ENCODE measurements at regions not wholly inside any gene's neighbourhood (a gene's known extent, or its start where the extent isn't known, plus 50 kb on each side); places are given as distances from the start of the nearest gene placed in this dataset.

DNA sequence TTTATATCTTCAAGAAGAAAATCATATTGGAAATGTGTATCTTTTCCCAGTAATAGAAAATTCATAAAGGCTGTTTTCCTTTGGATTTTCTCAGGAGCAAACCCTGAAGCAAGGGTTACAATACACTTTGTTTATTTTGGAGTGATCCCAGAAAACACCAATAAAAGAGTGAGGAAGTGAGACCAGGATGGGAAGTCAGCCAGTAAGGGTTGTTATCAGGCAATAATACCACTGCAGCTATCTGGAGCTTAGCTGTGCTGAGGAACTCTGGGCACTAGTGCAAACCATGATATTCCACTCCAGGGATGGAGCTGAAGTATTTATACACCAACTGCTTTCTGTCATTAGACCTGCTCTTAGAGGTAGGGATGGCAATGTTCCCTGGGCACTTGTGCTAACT, 1002.3 kb downstream of the FLRT2 start:
- Mint-ChIP-seq H3K4me1 (no peaks in the 10 kb centered on the region), H3K36me3 (no peaks in the 10 kb centered on the region), H3K27ac (no peak overlapping the region), H3K9me3 (no peaks in the 10 kb centered on the region), H3K27me3 (ENCODE audit: insufficient read depth, low read depth) (peaks cover 2% of the 10 kb centered on the region), H3K4me3 (no peak overlapping the region)
- H2AFZ ChIP-seq (replicated peaks), result no peak overlapping the region
- H3K79me2 ChIP-seq (ENCODE audit: low read depth), result no peaks in the 10 kb centered on the region
- TF ChIP-seq, protein P1, sequence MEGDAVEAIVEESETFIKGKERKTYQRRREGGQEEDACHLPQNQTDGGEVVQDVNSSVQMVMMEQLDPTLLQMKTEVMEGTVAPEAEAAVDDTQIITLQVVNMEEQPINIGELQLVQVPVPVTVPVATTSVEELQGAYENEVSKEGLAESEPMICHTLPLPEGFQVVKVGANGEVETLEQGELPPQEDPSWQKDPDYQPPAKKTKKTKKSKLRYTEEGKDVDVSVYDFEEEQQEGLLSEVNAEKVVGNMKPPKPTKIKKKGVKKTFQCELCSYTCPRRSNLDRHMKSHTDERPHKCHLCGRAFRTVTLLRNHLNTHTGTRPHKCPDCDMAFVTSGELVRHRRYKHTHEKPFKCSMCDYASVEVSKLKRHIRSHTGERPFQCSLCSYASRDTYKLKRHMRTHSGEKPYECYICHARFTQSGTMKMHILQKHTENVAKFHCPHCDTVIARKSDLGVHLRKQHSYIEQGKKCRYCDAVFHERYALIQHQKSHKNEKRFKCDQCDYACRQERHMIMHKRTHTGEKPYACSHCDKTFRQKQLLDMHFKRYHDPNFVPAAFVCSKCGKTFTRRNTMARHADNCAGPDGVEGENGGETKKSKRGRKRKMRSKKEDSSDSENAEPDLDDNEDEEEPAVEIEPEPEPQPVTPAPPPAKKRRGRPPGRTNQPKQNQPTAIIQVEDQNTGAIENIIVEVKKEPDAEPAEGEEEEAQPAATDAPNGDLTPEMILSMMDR (IDR thresholded peaks at IDR 0.05), result no peak
- TF ChIP-seq EZH2 (IDR thresholded peaks at IDR 0.05) (no peak), EZH2phosphoT487 (IDR thresholded peaks at IDR 0.05) (no peak)
- no peaks in the 10 kb centered on the region for H4K20me1 ChIP-seq (ENCODE audit: low read depth)
- H3F3A ChIP-seq (ENCODE audit: low read depth), result no peaks in the 10 kb centered on the region
- no peak overlapping the region for H3K4me3 ChIP-seq
- no peak overlapping the region for H3K4me2 ChIP-seq
- H3K27ac ChIP-seq, result no peak overlapping the region
- H3K36me3 ChIP-seq, result no peaks in the 10 kb centered on the region
- no peak for DNase-seq (ENCODE audit: low spot score)
- H3K27me3 ChIP-seq, result no peaks in the 10 kb centered on the region
- H3K4me1 ChIP-seq, result no peaks in the 10 kb centered on the region
- no peaks in the 10 kb centered on the region for H3K9me3 ChIP-seq (ENCODE audit: low read depth)
- H3K9ac ChIP-seq, result no peak overlapping the region

DNA sequence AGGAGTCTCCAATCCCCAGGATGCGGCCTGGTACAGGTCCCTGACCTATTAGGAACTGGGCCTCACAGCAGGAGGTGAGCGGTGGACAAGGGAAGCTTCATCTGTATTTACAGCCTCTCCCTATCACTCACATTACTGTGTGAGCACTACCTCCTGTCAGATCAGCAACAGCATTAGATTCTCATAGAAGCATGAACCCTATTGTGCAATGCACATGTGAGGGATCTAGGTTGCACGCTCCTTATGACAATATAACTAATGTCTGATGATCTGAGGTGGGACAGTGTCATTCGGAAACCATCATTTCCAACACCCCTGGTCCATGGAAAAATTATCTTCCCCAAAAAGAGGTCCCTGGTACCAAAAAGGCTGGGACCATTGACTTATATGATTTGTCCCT, 1000.5 kb downstream of the FLRT2 start:
- H3K4me1 ChIP-seq, result no peaks in the 10 kb centered on the region
- no peaks in the 10 kb centered on the region for H3K27me3 ChIP-seq
- H3K4me3 ChIP-seq, result no peak overlapping the region
- no peak overlapping the region for H3K27ac ChIP-seq
- TF ChIP-seq, protein P1 (IDR thresholded peaks at IDR 0.05), result no peak
- TF ChIP-seq EZH2 (IDR thresholded peaks at IDR 0.05) (no peak), EZH2phosphoT487 (IDR thresholded peaks at IDR 0.05) (no peak)
- no peaks in the 10 kb centered on the region for H3K27me3 Mint-ChIP-seq (ENCODE audit: insufficient read depth, low read depth)
- H4K20me1 ChIP-seq (ENCODE audit: low read depth), result no peaks in the 10 kb centered on the region
- H3K4me1 Mint-ChIP-seq, result no peaks in the 10 kb centered on the region
- H2AFZ ChIP-seq (replicated peaks), result no peak overlapping the region
- H3K27ac Mint-ChIP-seq, result no peak overlapping the region
- no peak overlapping the region for H3K4me3 Mint-ChIP-seq
- H3K9ac ChIP-seq, result no peak overlapping the region
- no peaks in the 10 kb centered on the region for H3F3A ChIP-seq (ENCODE audit: low read depth)
- H3K9me3 Mint-ChIP-seq, result no peaks in the 10 kb centered on the region
- H3K79me2 ChIP-seq (ENCODE audit: low read depth), result no peaks in the 10 kb centered on the region
- H3K4me2 ChIP-seq, result no peak overlapping the region
- H3K36me3 ChIP-seq, result no peaks in the 10 kb centered on the region
- DNase-seq (ENCODE audit: low spot score), result no peak
- no peaks in the 10 kb centered on the region for H3K36me3 Mint-ChIP-seq
- H3K9me3 ChIP-seq (ENCODE audit: low read depth), result no peaks in the 10 kb centered on the region

DNA sequence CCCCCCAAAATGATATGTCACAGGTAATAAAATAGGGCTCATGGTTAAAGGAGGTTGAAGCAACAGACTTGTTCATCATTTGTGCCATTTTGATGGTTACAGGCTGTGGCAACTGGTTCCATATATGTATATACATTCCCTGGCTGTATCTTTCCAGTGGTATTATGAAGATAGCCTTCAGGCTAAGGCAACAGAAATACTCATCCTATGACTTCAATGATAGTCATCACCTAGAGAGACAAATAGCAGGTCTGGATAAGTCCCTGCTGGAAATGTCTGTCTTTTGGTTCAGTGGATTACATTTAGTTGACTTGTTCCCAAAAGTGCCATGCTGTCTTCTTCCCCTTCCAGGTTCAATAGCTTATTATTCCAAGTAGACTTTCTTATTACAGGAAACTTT, 997.4 kb downstream of the FLRT2 start:
- H3K27ac ChIP-seq, result no peak overlapping the region
- H3K27ac Mint-ChIP-seq, result no peak overlapping the region
- H3K4me3 ChIP-seq, result no peak overlapping the region
- no peak overlapping the region for H3K4me3 Mint-ChIP-seq
- DNase-seq (ENCODE audit: low spot score), result no peak
- no peaks in the 10 kb centered on the region for H3K79me2 ChIP-seq (ENCODE audit: low read depth)
- no peaks in the 10 kb centered on the region for H3K36me3 ChIP-seq
- no peaks in the 10 kb centered on the region for H3K9me3 ChIP-seq (ENCODE audit: low read depth)
- no peaks in the 10 kb centered on the region for H3K4me1 Mint-ChIP-seq
- no peak overlapping the region for H3K9ac ChIP-seq
- H3K9me3 Mint-ChIP-seq, result no peaks in the 10 kb centered on the region
- H3K36me3 Mint-ChIP-seq, result no peaks in the 10 kb centered on the region
- no peaks in the 10 kb centered on the region for H4K20me1 ChIP-seq (ENCODE audit: low read depth)
- H3F3A ChIP-seq (ENCODE audit: low read depth), result no peaks in the 10 kb centered on the region
- H3K27me3 Mint-ChIP-seq (ENCODE audit: insufficient read depth, low read depth), result no peaks in the 10 kb centered on the region
- H3K4me2 ChIP-seq, result no peak overlapping the region
- H3K4me1 ChIP-seq, result no peaks in the 10 kb centered on the region
- H3K27me3 ChIP-seq, result no peaks in the 10 kb centered on the region
- no peak overlapping the region for H2AFZ ChIP-seq (replicated peaks)
- TF ChIP-seq, protein P1 (IDR thresholded peaks at IDR 0.05), result no peak
- no peak for TF ChIP-seq EZH2phosphoT487 (IDR thresholded peaks at IDR 0.05)
- no peak for TF ChIP-seq EZH2 (IDR thresholded peaks at IDR 0.05)

- H3K9ac ChIP-seq, result no peak overlapping the region
- Mint-ChIP-seq H3K4me3 (no peak overlapping the region), H3K9me3 (no peaks in the 10 kb centered on the region), H3K4me1 (no peaks in the 10 kb centered on the region), H3K36me3 (no peaks in the 10 kb centered on the region), H3K27ac (no peak overlapping the region), H3K27me3 (ENCODE audit: insufficient read depth, low read depth) (no peaks in the 10 kb centered on the region)
- no peaks in the 10 kb centered on the region for H3K27me3 ChIP-seq
- H3K36me3 ChIP-seq, result no peaks in the 10 kb centered on the region
- no peaks in the 10 kb centered on the region for H3K79me2 ChIP-seq (ENCODE audit: low read depth)
- no peaks in the 10 kb centered on the region for H3F3A ChIP-seq (ENCODE audit: low read depth)
- H3K4me2 ChIP-seq, result no peak overlapping the region
- no peak overlapping the region for H2AFZ ChIP-seq (replicated peaks)
- no peaks in the 10 kb centered on the region for H4K20me1 ChIP-seq (ENCODE audit: low read depth)
- H3K4me3 ChIP-seq, result no peak overlapping the region
- H3K4me1 ChIP-seq, result no peaks in the 10 kb centered on the region
- TF ChIP-seq EZH2 (IDR thresholded peaks at IDR 0.05) (no peak), EZH2phosphoT487 (IDR thresholded peaks at IDR 0.05) (no peak)
- TF ChIP-seq, protein P1 (IDR thresholded peaks at IDR 0.05), result no peak
- DNase-seq (ENCODE audit: low spot score), result no peak
- no peaks in the 10 kb centered on the region for H3K9me3 ChIP-seq (ENCODE audit: low read depth)
- no peak overlapping the region for H3K27ac ChIP-seq
These were observed 995.7 kb downstream of the FLRT2 start for GRCh38 chr14:86525673-86526072.

Measured in neural progenitor cell (in vitro differentiated cells).